GM21825 (cell line): ENCODE measurements at regions not wholly inside any gene's neighbourhood (a gene's known extent, or its start where the extent isn't known, plus 50 kb on each side); places are given as distances from the start of the nearest gene placed in this dataset.

Source experiments
- ATAC-seq: cut with Tn5 transposase; IDR thresholded peaks from one replicate; pipeline ENCODE4 v1.9.1; 2021; ENCODE audit warnings: mild to moderate bottlenecking, moderate library complexity; ENCODE audit not compliant: unreplicated experiment

- ATAC-seq: no peak
These were observed 413.9 kb downstream of the COG6 start for GRCh38 chr13:40069173-40070044.

GRCh38 chr13:40070357-40070756 is 414.9 kb downstream of the COG6 start:
- no peak for ATAC-seq

GRCh38 chr13:40072663-40073120 is 417.2 kb downstream of the COG6 start:
- no peak for ATAC-seq

GRCh38 chr13:40074338-40074737 is 418.9 kb downstream of the COG6 start:
- no peak for ATAC-seq

GRCh38 chr13:40075281-40075680 is 419.8 kb downstream of the COG6 start:
- ATAC-seq: no peak

GRCh38 chr13:40076765-40077362 is 421.4 kb downstream of the COG6 start:
- no peak for ATAC-seq

- no peak for ATAC-seq
These were observed 422.1 kb downstream of the COG6 start for GRCh38 chr13:40077396-40078027.

GRCh38 chr13:40079721-40080120 is 424.3 kb downstream of the COG6 start:
- no peak for ATAC-seq

GRCh38 chr13:40080676-40081075 is 425.2 kb downstream of the COG6 start:
- ATAC-seq: no peak

GRCh38 chr13:40082639-40083038 is 427.2 kb downstream of the COG6 start:
- ATAC-seq: no peak

GRCh38 chr13:40083841-40084240 is 428.4 kb downstream of the COG6 start:
- no peak for ATAC-seq

GRCh38 chr13:40084934-40085333 is 429.5 kb downstream of the COG6 start:
- no peak for ATAC-seq

- no peak for ATAC-seq
These were observed 431.9 kb downstream of the COG6 start for GRCh38 chr13:40087091-40088002.

- no peak for ATAC-seq
These were observed 438.6 kb downstream of the COG6 start for GRCh38 chr13:40094056-40094455.

GRCh38 chr13:40095695-40096356 is 440.4 kb downstream of the COG6 start:
- no peak for ATAC-seq

- no peak for ATAC-seq
These were observed 441.0 kb downstream of the COG6 start for GRCh38 chr13:40096357-40096901.

- no peak for ATAC-seq
These were observed 442.8 kb downstream of the COG6 start for GRCh38 chr13:40098246-40098645.

- ATAC-seq: peak; percentile 77
These were observed 446.4 kb downstream of the COG6 start for GRCh38 chr13:40101708-40102359.

- ATAC-seq: no peak
These were observed 446.9 kb downstream of the COG6 start for GRCh38 chr13:40102360-40102727.

GRCh38 chr13:40102854-40103253 is 447.4 kb downstream of the COG6 start:
- ATAC-seq: no peak
